Right hindlimb (tissue), 1 donor: ENCODE measurements at regions not wholly inside any gene's neighbourhood (a gene's known extent, or its start where the extent isn't known, plus 50 kb on each side); places are given as distances from the start of the nearest gene placed in this dataset.

Experiments
- DNase-seq: peaks from one replicate; pipeline ENCODE4 v3.0.0-alpha.2; 2018

DNA sequence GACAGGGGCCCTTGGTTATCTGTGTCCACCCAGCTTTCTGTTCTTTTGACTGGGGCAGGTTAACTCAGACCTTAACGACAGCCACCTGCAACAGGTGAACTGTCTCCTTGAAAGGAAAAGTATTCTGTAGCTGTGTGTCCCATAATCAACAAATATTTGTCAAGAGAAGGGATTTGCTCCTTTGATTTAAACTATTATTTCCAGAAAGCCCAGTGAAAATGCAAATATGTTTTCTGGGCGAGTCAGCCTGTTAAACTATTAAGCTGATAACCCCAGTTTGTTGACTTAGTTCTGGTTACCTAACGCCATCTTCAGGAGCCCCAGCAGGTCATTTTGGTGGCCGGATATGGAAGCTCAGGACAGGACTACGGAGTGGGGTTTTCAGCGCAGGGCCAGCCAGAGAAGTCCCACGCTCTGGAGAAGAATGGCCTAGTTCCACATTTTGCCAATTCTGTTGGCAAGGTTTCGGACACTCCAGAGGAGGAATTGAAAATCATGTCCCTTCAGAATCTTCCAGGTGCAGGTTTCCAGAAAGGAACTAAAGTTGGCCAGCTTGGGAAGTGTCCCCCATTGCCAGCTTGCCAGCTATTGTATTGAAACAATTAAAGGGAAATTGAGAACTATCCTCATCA, 54.5 kb downstream of the ADRA2A start:
- DNase-seq: no peak

DNA sequence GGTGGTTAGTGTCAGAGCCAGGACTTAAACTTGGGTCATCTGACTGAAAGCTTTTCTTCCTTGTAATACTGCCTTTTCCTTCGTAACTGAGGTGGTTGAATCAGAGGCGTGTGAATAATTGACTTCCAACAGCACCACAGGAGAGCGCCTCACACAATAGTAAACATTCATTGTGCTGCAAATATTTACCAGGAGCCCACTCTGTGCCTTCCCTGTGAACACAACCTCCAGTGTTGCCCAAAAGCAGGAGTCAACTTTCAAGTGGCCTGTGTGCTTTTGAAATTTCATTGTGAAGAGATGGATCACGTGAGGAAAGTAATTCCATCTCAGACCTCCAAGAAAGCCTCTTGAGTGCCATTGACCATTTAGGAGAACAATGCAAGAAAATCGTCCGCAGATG, 60.2 kb downstream of the ADRA2A start:
- DNase-seq: no peak

DNA sequence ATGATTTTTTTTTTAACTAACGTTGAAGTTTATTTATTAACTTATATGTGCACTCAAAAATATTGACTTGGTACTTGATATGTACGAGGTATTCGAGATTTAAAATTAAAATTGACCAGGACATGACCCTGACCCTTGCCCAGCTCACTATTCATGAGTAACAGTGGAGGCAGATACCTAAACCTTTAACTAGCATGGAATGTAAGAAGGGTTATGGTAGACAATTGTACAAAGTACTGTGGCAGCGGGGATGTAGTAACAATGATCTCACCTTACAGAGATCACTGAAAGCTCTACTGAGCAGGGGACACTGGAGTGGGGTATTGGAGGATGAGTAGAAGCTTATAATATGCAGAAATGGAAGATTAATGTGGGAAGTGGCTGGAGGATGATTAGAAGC, 60.8 kb downstream of the ADRA2A start:
- no peak for DNase-seq

DNA sequence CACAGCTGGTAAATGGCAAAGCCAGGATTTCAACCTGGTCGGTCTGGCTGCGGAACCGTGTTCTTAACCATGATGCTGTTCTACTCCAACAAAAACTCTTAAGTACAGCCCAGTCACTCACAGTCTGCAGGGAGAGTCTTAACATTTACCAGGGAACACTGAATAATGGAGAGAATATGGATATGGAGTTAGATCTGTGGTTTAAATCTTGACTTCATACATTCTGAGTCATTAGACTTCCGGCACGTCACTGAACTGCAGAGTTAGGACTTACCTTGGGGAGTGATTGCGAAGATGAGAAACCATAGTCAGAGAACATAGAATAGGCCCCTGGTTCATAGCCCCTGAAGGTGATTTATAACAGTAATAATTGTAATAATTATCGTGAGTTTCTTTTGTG, 61.7 kb downstream of the ADRA2A start:
- DNase-seq: no peak

DNA sequence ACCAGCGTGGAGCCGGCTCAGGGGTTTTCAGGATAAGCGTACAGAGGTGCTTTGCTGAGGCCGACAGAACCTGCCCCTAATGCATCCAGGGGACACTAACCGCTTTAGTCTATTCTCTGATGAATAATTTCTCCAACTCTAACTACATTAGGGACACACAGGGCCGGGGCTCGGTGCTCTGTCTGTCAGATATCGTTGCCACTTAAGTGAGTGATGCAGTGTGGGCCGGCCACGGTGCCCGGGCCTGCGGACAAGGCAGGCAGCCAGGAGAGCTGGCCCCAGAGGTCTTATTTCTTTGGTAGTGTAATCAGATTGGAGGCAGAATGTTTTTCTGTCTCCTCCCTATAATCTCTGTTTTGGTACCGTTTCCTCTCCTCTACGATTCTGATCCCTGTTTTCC, 62.7 kb downstream of the ADRA2A start:
- no peak for DNase-seq

DNA sequence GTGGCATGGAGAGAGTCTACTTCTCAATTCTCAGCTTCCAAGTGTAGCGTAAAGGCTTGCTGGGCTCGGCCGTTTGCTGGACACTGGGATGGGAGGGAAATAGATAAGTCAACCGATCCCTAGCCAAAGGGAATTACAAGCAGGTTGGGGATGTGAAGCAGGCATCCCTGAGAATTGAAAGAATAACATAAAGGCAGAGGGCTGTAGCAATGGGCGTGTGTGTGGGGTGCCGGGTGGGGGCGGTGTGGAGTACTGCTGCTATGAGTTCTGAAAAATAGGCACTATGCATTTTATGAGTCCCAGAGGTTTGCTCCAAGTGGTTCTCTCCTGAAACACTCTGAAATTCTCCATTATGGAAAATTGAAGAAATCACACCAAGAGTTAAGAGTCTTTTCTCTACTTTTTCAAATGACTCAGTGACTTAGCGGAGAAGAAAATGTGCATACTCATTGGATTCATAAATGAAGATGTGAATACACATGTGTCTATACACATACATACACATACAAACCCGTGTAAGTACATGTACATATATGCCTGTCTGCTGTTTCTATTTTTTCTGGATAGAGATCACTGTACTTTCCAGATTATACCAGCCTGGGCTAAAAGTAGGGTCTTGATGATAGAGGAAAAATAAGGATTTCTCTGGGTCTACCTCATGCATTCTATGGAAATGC, 65.4 kb downstream of the ADRA2A start:
- DNase-seq: no peak

DNA sequence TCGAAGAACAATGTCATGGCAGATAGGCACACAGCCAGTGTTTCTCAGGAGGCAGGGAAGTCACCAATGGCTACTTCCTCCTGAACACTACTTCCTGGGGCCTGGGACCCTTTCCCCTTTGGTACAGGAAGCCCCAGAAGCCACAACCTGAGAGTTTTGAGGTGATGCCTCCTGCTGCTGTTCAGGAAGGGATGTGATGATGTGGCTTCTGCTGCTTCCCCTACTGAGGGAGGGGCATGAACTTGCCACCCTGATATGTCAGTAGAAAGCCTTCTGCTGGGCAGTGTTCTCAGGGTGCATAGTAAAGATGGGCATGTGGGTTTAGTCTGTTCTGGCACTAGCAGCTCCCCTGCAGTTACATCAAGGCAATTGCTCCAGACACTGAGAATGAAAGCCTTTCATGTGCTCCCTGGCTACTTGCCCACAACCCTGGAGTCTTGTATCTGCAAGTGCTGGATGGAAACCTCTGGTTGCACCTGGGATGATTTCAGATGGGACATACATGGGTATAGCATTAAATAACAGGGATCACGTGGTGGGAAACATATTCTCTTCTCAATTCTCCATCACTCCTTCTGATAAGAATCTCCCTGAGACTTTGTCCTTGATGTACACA, 69.3 kb downstream of the ADRA2A start:
- DNase-seq: no peak

DNA sequence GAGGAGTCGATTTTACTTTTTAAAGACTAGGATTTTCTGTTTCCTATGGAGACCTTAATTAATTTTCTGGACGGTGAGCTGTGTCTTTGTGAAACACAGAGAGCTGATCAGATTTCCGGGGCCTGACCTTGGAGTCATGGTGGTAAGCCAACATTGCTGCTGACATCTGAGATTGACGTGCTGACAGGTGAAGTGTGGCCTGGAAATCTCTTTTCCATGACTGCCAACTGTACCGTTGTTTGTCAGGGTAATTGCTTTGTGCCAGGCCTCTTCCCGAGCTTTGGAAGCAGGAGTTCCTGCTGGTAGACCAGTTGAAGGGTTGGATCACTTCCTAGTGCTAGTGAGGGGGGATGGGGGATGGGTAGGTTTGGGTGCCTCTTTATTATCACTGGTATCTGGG, 71.2 kb downstream of the ADRA2A start:
- DNase-seq: no peak

DNA sequence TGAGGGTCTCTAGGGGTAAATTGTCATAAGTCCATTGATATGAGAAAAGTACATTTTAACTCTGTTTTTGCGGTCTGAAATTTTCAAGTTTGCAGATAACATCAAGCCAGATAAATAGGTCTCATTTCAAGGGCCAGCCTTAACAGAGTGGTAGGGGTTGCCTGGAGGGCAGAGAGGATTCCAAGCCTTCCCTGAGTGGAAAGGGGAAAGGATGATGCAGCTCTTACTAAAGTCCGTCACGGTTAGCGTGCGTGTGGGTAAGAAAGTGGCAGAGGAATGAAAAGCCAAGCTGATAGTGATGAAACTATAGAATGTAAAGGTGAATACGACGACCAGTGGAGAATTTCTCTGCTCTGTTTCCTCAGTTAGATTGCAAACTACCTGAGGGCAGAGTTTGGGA, 71.6 kb downstream of the ADRA2A start:
- no peak for DNase-seq

DNA sequence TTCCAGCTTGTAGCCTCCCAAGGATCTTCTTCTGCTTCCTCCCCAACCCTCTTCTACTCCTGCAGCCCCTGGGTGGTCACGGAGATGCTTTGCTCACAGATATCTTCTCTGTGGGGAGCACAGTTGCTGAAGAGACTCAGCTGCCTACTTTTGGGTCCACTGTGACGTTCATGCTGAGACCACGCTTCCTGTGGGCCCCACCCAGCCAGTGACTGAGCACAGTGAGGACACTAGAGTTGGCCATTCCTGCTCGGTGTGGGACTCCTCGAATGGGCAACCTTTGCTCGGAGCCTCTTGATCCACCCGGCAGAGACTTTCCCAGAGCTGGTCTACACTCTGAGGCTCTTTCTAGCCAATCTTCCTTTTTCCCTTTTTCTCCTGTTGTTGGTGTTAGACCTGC, 73.9 kb downstream of the ADRA2A start:
- no peak for DNase-seq

DNA sequence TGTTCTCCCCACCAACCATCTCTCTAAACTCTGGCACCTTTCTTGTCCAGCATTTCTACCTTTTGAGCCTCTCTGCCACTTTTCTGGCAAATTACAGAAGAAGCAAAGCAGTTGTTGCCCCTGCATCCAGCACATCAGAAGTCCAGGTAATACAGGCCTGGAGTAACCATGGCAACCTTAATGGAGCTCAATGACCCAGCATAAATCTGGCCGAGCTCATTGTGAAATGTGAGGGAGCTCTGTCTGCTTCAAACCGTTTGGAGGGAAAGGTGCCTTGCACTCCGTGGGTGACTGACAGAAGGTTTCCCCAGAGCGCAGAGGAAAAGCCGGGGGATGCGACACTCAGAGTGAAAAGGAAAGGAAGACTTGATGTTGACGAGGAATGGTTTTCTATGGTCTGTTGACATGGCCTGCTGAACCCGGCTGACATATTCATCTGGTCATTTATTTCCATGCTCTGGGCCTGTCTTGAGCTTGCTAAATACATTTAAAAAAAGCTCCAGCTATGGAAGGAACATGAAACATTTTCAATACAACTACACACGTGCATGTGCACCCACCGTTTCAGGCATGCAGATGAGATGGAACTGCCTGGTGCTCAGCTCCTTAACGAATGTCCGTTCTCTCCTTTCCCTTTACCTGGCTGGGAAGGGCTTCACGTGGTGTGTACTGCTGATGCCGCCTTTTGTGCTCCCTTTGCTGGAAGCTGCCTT, 74.9 kb downstream of the ADRA2A start:
- DNase-seq: no peak

DNA sequence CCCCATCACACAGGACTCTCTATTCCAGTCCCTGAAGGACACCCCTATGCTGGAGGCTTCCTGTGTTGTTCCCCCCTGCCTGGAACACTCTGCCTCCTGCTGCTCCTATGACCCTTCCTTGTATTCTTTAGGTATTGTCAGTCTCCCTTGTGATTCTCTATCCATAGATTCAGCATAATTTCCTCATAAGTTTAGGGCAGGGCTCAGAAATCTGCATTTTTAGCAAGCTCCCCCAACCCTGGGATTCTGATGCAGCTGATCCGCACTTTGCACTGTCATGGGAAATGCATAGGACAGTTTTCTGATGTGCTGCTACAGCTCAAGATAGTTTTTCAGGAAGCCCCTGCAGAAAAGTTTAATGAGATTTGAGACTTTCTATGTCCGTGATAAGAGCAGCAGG, 79.9 kb downstream of the ADRA2A start:
- no peak for DNase-seq

DNA sequence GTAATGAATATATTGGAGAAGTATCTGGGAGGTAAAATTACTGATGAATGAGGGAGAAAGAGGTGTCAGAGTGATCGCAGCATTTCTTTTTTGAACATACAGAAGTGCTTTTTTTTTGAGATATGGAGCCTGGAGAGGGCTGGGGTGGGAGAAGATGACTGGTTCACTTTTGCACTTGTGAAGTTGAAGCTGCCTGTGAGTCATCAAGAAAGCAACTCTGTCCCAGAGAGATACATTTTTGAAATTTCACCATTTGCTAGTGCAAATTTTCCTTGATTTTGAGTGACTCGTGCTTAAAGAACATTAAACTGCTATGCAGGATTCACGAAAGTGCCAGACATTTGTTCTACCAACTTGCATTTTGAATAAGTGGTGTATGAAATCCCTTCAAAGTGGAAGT, 81.8 kb downstream of the ADRA2A start:
- DNase-seq: no peak

DNA sequence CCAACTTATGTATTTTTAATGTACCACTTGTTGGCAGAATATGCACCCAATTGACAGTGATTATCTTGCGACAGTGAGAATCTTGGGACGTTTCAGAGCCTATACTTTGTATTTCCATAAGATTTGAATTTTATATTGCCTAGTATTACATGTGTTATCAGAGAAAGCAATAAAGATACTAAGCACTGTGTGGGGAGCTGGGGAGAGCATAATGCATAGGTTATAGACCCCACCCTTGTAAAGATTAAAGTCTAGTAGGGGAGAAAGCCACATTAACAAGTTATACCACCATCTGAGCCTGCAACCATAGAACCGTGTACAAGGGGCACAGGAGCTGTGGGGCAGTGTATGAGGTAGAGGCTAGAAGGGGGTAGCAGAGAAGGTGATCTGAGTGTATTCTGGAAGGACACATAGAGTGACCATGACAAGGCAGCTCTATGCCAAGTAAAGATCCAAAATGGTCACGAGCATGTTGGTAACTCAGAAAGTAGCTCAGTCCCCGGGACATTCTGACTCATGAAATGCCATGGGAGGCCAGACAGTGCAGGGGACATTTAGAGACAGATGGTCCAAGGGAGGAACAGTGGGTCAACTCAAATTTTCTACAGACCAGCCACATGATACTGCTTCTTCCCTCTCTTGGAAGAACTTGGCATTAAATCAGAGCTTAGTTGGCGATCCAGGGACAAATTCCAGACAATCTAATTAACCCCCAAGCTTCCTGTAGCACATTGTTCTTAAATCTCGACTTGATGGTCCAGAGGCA, 84.5 kb downstream of the ADRA2A start:
- DNase-seq: no peak

DNA sequence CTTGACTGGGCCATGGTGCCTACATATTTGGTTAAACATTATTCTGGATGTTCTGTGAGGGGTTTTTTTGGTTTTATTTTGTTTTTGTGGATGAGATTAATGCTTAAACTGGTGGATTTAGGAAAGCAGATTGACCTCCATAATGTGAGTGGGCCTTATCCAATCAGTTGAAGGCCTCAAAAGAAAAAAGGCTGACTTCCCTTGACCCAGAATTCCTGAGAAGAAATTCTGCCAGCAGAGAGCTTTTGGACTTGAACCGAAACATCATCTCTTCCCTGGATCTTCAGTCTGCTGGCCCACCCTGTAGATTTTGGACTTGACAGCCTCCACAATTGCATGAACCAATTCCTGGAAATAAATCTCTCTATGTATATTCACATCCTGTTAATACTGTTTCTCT, 94.4 kb downstream of the ADRA2A start:
- DNase-seq: no peak

DNA sequence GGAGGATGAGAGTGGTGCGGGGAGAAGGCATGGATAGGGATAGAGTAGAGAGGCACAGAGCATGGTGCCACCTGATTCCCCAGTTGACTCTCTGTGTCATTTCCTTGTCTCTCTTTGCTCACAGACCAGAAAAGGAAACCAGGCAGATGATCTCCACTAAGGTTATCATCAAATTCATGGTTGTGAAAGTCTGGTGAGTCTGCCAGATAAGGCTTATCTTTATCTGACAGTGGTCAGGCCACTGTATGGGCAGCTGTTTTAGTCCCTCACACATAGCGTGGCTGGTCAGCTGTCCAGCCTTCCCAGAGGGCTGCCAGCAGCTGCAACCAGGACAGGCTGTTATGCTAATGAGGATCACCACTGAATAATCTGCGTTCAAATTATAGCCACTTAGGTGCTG, 99.0 kb downstream of the ADRA2A start:
- no peak for DNase-seq

DNA sequence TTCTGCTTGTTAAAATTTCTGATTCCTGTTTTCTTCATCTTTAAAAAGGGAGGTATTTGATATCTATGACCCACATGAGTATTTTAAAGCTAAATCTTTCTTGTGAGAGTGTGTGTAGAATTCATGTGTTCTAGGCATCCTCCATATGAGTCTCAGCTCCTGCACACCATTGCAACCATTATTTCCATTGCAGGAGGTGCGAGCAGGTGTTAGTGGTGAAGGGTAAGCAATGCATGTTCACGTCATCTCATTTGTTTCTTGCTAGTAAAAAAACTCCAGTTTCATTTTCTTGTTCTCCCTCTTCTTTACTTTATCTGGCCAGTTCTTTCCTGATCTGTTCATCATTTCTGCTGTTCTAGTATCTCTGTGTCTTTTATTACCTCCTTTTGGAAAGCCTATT, 100.5 kb downstream of the ADRA2A start:
- DNase-seq: no peak

DNA sequence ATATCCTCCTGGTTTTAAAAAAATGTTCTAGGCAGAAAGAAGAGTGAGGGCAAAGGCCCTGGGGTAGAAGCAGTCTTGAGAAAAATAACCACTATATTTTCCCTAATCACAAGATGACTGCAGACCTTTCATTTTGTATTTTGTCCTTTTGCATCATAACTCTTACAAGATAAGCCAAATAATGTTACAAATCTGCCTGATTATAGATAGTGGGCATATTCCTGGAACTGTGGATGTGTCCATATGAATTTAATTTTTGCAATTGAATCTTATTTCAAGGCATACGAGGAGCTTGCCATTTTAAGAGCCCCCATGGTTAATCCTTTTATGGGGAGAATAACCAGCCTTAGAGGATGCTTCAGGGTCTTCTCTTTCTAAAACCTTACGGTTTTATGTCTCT, 102.7 kb downstream of the ADRA2A start:
- DNase-seq: no peak

DNA sequence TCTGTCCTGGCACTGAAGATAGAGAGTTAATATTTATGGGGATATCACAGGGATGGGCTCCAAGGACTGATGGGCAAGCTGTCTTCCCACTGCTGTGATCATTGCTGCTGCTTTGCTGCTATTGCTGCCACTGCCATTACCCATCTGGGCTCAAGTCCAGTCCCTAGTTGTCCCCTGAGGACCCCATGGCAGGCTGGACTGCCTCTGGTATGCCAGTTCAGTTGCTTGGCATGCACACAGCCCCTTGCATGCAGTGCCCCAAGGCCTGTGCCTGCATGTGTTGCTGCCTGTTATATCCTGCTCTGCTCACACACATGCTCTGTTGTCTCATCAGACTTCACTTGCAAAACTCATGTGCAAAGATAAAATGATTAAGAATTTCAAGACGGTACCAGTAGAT, 109.5 kb downstream of the ADRA2A start:
- DNase-seq: peak; percentile 57

DNA sequence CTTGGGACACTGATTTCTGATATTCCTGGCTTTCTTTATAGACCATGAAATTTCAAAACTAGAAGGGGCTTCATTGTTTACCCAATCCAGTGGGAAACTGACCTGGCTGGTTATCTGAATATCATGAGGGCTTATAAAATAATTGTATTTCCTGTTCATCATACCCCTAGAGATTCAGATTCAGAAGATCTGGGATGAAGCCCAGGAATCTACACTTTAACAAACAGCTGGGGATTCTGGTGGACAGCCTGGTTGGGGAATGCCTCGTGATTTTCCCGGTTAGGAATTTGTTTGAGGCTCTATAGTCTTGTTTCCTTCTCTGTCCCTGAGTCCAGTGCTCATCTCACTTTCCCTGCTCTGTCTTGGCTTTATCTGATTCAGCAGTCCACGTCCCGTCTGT, 110.3 kb downstream of the ADRA2A start:
- DNase-seq: no peak

DNA sequence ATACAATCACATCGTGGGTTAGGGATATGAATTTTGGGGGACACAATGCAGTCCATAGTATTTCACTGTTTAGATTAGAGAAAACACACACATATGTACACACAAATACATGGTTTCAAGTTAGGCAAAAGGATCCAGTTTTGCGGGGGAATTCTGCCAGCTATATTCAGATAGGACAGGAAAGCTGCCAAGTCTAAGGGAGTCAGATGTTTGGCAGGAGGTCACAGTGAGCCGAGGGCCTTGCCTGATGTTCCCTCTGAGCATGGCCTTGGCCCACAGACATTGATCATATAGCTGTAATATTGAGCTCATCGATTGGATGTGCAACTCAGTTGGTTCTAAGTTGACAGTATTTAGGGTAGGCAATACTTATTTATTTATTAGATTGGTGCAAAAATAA, 122.8 kb downstream of the ADRA2A start:
- DNase-seq: no peak

DNA sequence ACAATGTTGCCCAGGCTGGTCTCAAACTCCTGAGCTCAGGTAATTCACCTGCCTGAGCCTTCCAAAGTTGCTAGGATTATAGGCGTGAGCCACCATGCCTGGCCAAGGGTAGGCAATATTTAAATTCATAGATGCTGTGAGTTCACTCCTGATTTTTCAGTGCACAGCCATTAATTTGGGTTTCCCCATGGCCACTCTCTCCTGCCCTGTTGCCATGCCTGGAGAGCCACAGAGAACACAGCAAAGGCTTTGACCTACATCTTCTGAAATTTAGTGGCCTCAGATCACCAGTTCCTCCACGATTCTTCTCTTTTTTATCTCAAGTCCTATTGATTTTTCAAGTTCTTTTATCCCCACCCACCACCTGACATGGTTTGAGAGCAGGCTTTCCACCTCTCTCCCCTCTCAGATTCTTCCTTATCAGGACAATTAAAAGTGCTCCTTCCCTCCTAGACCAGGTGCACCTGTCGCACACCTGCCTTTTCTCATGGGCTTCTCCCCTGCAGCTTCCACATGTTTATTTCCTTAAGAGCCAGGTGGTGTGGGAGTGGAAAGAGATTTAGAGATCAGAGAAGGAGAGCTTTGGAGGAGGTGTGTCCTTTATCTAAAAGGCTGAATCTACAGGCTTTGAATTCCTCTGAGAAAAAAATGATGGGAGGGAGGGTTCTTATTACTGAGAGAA, 123.8 kb downstream of the ADRA2A start:
- DNase-seq: no peak

DNA sequence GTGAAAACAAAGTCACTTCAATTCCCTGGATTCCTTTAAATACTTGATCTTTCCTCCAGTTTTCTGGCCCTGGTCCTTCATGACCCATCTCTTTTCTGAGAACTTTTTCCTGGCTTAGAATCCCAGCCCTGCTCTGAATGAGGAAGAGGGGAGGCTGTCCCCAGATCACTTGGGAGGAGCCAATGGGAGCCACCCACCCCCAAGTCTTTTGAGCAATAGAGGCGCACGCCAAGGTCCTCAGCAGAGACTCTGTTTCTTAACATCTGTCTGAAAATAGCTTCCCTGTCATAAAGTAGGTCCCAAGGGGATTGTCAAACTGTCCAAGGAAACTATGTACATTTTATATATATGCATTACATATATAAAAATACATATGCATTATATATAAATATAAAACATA, 126.8 kb downstream of the ADRA2A start:
- DNase-seq: peak; percentile 26
